ENCODE measurements at regions not wholly inside any gene's neighbourhood (a gene's known extent, or its start where the extent isn't known, plus 50 kb on each side); places are given as distances from the start of the nearest gene placed in this dataset.
"Not testable (repeated sequence)": the region's sequence is repeated elsewhere in the genome, so short reads cannot be mapped to it uniquely, and the experiment has no call there.

DNA sequence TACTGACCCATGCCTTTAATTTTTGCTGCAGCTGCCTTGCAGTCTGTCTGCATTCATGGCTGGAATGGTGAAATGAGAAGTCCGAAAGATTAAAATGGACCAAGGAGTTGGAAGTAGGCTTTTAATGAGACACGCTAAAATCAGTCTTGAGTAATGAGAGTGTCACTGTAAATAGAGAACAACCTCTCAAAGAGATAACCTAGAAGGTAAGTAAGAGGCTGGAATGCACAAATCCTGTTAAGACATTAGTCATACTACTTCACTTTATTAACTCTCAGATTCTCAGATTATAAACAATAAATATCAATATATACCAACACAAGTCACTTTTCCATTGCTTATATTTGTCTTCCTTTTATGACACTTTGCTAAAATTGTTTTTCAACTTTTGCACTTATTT is 880.6 kb upstream of the C9orf72 start:
- Histone ChIP-seq H3K9me3 (ENCODE audit: control insufficient read depth in 3 of 3, low read length in 3 of 3) (no peaks in the 10 kb centered on the region), H3K27ac (ENCODE audit: low read depth, low read length) (no peak overlapping the region), H3K27me3 (ENCODE audit: control insufficient read depth in 3 of 3, insufficient read depth in 3 of 3, low read length in 3 of 3) (no peaks in the 10 kb centered on the region), H3K36me3 (ENCODE audit: control insufficient read depth in 3 of 3, insufficient read depth in 3 of 3, low read length in 3 of 3) (no peaks in the 10 kb centered on the region), H3K4me3 (ENCODE audit: low read length in 3 of 3) (no peak overlapping the region), H3K9ac (ENCODE audit: low read depth in 1 of 3, low read length in 3 of 3) (no peak overlapping the region), H3K4me1 (ENCODE audit: control insufficient read depth in 3 of 3, insufficient read depth in 3 of 3, low read length in 3 of 3) (no peaks in the 10 kb centered on the region)

DNA sequence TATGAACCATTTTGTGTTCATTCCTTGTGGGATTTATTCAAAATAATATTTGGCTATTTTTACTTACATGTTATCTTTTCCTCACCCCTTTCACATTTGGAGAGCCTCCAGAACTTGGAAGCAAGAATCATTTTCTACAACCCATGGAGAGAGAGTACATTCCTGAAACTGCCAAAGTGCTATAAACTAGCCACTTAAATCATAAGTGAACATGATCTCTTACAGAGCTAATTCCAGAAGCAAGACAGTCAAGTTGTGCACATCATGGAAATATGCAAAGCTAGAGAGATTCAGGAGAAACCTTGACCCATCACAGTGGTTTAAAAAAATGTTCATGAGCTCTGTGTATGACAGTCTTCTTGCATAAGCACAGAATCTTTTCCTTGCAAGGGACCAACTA is 883.6 kb upstream of the C9orf72 start:
- Histone ChIP-seq H3K9me3 (ENCODE audit: control insufficient read depth in 3 of 3, low read length in 3 of 3) (no peaks in the 10 kb centered on the region), H3K27ac (ENCODE audit: low read depth, low read length) (no peak overlapping the region), H3K27me3 (ENCODE audit: control insufficient read depth in 3 of 3, insufficient read depth in 3 of 3, low read length in 3 of 3) (no peaks in the 10 kb centered on the region), H3K4me3 (ENCODE audit: low read length in 3 of 3) (no peak overlapping the region), H3K36me3 (ENCODE audit: control insufficient read depth in 3 of 3, insufficient read depth in 3 of 3, low read length in 3 of 3) (no peaks in the 10 kb centered on the region), H3K9ac (ENCODE audit: low read depth in 1 of 3, low read length in 3 of 3) (no peak overlapping the region), H3K4me1 (ENCODE audit: control insufficient read depth in 3 of 3, insufficient read depth in 3 of 3, low read length in 3 of 3) (no peaks in the 10 kb centered on the region)

DNA sequence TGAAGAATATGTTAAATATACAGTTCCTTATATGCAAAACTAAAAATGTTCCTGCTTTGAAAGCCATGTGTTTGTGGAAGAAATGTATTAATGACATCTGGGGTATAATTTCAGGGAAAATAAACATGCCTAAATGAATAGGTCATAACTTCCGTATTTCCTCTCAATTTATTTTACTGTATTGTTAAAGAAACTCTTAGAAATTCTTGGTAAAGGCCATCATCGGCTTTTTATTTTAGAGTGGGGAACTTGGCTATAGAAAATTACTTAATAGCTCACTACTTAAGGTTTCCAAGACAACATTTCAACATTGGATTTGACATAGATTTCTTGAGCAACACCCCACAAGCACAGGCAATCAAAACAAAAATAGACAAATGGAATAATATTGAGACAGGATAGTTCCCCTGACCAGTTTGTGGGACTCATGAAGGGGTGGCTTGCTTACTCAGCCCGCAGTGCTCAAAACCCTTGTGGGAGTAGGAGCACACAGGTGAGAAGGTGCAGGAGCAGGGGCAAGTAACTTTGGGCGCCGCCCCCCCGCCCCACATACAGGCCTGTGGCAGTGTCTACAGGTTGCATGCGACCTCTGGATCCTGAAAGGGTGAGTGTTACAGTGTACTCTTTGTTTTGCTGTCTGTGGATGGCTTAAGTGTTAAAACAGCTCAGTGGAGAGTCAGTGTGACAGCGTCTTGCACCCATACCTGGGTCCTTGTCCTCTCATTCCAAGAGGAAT is 891.4 kb upstream of the C9orf72 start:
- H3K27me3 ChIP-seq (ENCODE audit: control insufficient read depth in 3 of 3, insufficient read depth in 3 of 3, low read length in 3 of 3), result no peaks in the 10 kb centered on the region
- peaks cover 0 to 6% (median 0%) of the 10 kb centered on the region in 3 donors for H3K9me3 ChIP-seq (ENCODE audit: control insufficient read depth in 3 of 3, low read length in 3 of 3)
- H3K36me3 ChIP-seq (ENCODE audit: control insufficient read depth in 3 of 3, insufficient read depth in 3 of 3, low read length in 3 of 3), result no peaks in the 10 kb centered on the region
- H3K27ac ChIP-seq (ENCODE audit: low read depth, low read length), result no peak overlapping the region
- H3K9ac ChIP-seq (ENCODE audit: low read depth in 1 of 3, low read length in 3 of 3), result no peak overlapping the region
- H3K4me3 ChIP-seq (ENCODE audit: low read length in 3 of 3), result no peak overlapping the region
- H3K4me1 ChIP-seq (ENCODE audit: control insufficient read depth in 3 of 3, insufficient read depth in 3 of 3, low read length in 3 of 3), result no peaks in the 10 kb centered on the region

DNA sequence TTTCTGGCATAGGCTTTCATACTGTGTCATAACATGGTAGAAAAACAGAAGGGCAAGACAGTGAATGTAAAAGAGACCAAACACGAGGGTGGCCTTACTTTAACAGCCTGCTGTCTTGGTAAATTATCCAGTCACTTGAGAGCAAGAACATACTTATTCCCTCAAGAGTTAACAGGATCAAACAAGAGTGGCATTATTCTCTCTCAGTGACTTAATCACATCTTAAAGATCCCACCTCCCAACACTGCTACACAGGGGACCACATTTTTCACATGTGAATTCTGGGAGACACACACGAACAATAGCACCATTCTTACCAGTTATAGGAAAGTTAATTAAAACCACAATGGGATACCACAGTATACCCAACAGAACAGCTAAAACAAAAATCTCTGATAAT is 898.0 kb upstream of the C9orf72 start:
- Histone ChIP-seq H3K27me3 (ENCODE audit: control insufficient read depth in 3 of 3, insufficient read depth in 3 of 3, low read length in 3 of 3) (no peaks in the 10 kb centered on the region), H3K9ac (ENCODE audit: low read depth in 1 of 3, low read length in 3 of 3) (no peak overlapping the region), H3K4me1 (ENCODE audit: control insufficient read depth in 3 of 3, insufficient read depth in 3 of 3, low read length in 3 of 3) (no peaks in the 10 kb centered on the region), H3K9me3 (ENCODE audit: control insufficient read depth in 3 of 3, low read length in 3 of 3) (peaks cover 0 to 9% (median 0%) of the 10 kb centered on the region in 3 donors), H3K4me3 (ENCODE audit: low read length in 3 of 3) (no peak overlapping the region), H3K36me3 (ENCODE audit: control insufficient read depth in 3 of 3, insufficient read depth in 3 of 3, low read length in 3 of 3) (no peaks in the 10 kb centered on the region), H3K27ac (ENCODE audit: low read depth, low read length) (no peak overlapping the region)

DNA sequence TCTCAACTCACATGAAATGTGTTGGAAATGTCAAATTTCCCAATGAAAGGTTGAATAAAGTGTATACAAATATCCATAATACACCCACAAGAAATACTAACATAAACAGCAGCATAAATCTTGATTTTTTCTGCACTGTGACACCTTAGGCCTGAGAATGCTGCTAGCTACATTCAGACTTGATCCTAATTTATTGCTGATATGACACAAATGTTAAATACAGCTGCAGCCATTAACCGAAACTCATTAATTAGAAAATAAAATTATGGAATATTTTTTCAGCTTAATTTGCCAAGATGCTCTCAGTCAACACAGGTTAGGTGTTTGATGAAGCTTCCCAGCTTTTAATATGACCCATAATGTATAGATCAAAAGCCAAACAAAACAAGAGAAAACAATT is 914.3 kb upstream of the C9orf72 start:
- Histone ChIP-seq H3K4me1 (ENCODE audit: control insufficient read depth in 3 of 3, insufficient read depth in 3 of 3, low read length in 3 of 3) (no peaks in the 10 kb centered on the region), H3K9ac (ENCODE audit: low read depth in 1 of 3, low read length in 3 of 3) (no peak overlapping the region), H3K4me3 (ENCODE audit: low read length in 3 of 3) (no peak overlapping the region), H3K27ac (ENCODE audit: low read depth, low read length) (no peak overlapping the region), H3K36me3 (ENCODE audit: control insufficient read depth in 3 of 3, insufficient read depth in 3 of 3, low read length in 3 of 3) (no peaks in the 10 kb centered on the region), H3K9me3 (ENCODE audit: control insufficient read depth in 3 of 3, low read length in 3 of 3) (no peaks in the 10 kb centered on the region), H3K27me3 (ENCODE audit: control insufficient read depth in 3 of 3, insufficient read depth in 3 of 3, low read length in 3 of 3) (no peaks in the 10 kb centered on the region)

DNA sequence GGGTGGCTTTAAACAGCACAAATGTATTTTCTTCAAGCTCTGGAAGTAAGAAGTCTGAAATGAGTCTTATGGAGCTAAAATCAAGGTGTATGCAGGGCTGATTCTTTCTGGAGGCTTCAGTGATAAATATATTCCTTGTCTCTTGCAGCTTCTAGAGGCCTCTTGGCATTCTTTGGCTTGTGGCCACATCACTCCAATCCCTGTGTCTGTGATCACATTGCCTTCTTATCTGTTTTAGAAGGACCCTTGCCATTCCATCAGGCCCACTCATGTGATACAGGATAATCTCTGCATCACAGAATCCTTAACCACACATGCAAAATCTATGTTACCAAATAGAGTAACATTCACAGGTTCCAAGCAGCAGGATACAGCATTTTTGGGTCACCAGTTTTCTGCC is 917.8 kb upstream of the C9orf72 start:
- no peak overlapping the region for H3K9ac ChIP-seq (ENCODE audit: low read depth in 1 of 3, low read length in 3 of 3)
- H3K27ac ChIP-seq (ENCODE audit: low read depth, low read length), result no peak overlapping the region
- no peaks in the 10 kb centered on the region for H3K36me3 ChIP-seq (ENCODE audit: control insufficient read depth in 3 of 3, insufficient read depth in 3 of 3, low read length in 3 of 3)
- H3K4me3 ChIP-seq (ENCODE audit: low read length in 3 of 3), result no peak overlapping the region
- H3K27me3 ChIP-seq (ENCODE audit: control insufficient read depth in 3 of 3, insufficient read depth in 3 of 3, low read length in 3 of 3), result no peaks in the 10 kb centered on the region
- H3K9me3 ChIP-seq (ENCODE audit: control insufficient read depth in 3 of 3, low read length in 3 of 3), result no peaks in the 10 kb centered on the region
- H3K4me1 ChIP-seq (ENCODE audit: control insufficient read depth in 3 of 3, insufficient read depth in 3 of 3, low read length in 3 of 3), result no peaks in the 10 kb centered on the region

DNA sequence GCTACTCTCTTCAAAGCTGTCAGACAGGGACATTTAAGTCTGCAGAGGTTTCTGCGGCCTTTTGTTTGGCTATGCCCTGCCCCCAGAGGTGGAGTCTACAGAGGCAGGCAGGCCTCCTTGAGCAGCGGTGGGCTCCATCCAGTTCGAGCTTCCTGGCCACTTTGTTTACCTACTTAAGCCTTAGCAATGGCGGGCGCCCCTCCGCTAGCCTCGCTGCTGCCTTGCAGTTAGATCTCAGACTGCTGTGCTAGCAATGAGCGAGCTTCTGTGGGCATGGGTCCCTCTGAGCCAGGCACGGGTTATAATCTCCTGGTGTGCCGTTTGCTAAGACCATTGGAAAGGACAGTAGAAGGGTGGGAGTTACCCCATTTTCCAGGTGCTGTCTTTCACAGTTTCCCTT is 924.9 kb upstream of the C9orf72 start:
- not testable (repeated sequence) for H3K36me3 ChIP-seq (ENCODE audit: control insufficient read depth in 3 of 3, insufficient read depth in 3 of 3, low read length in 3 of 3); H3K4me3 ChIP-seq (ENCODE audit: low read length in 3 of 3); H3K9me3 ChIP-seq (ENCODE audit: control insufficient read depth in 3 of 3, low read length in 3 of 3); H3K27ac ChIP-seq (ENCODE audit: low read depth, low read length); H3K27me3 ChIP-seq (ENCODE audit: control insufficient read depth in 3 of 3, insufficient read depth in 3 of 3, low read length in 3 of 3); H3K9ac ChIP-seq (ENCODE audit: low read depth in 1 of 3, low read length in 3 of 3); H3K4me1 ChIP-seq (ENCODE audit: control insufficient read depth in 3 of 3, insufficient read depth in 3 of 3, low read length in 3 of 3)

DNA sequence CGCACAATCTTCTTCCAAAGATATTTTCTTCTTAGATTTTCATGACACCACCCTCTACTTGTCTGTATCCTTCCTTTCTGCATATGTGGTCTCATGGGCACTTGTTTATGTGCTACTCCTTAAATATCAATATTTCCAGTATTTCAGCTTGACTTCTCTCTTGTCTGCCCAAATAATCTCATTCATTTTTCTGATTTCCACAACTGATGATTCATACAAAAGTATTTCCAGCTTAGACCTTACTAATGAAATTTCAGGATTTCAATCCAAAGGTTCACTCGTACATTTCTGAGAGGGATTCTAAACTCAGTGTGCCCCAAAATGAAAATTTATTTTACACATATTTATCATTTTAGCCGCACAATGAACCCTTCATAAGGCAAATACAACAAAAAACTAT is 928.9 kb upstream of the C9orf72 start:
- H3K4me3 ChIP-seq (ENCODE audit: low read length in 3 of 3), result no peak overlapping the region
- H3K9me3 ChIP-seq (ENCODE audit: control insufficient read depth in 3 of 3, low read length in 3 of 3), result no peaks in the 10 kb centered on the region
- no peak overlapping the region for H3K27ac ChIP-seq (ENCODE audit: low read depth, low read length)
- H3K36me3 ChIP-seq (ENCODE audit: control insufficient read depth in 3 of 3, insufficient read depth in 3 of 3, low read length in 3 of 3), result no peaks in the 10 kb centered on the region
- no peaks in the 10 kb centered on the region for H3K27me3 ChIP-seq (ENCODE audit: control insufficient read depth in 3 of 3, insufficient read depth in 3 of 3, low read length in 3 of 3)
- no peak overlapping the region for H3K9ac ChIP-seq (ENCODE audit: low read depth in 1 of 3, low read length in 3 of 3)
- H3K4me1 ChIP-seq (ENCODE audit: control insufficient read depth in 3 of 3, insufficient read depth in 3 of 3, low read length in 3 of 3), result no peaks in the 10 kb centered on the region

DNA sequence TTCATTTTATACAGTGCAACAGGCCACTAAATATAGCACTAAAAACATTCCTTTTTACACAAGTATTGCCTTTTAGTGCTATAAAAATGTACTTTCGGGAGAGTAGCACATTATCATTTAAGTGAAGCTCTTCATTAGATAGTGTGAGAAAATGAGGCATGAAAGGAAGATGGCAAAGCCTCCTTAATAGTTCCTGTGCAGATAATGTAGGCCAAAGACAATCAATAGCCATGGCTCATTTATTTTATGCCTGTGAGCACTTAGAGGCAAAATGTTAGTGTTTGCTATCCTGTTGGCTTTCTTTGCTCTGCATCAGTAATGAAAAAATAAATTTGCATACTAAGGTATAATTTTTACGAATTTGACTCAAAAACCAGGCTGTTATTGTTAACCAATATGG is 929.5 kb upstream of the C9orf72 start:
- H3K9me3 ChIP-seq (ENCODE audit: control insufficient read depth in 3 of 3, low read length in 3 of 3), result no peaks in the 10 kb centered on the region
- no peaks in the 10 kb centered on the region for H3K36me3 ChIP-seq (ENCODE audit: control insufficient read depth in 3 of 3, insufficient read depth in 3 of 3, low read length in 3 of 3)
- H3K27me3 ChIP-seq (ENCODE audit: control insufficient read depth in 3 of 3, insufficient read depth in 3 of 3, low read length in 3 of 3), result no peaks in the 10 kb centered on the region
- H3K9ac ChIP-seq (ENCODE audit: low read depth in 1 of 3, low read length in 3 of 3), result no peak overlapping the region
- H3K27ac ChIP-seq (ENCODE audit: low read depth, low read length), result no peak overlapping the region
- no peaks in the 10 kb centered on the region for H3K4me1 ChIP-seq (ENCODE audit: control insufficient read depth in 3 of 3, insufficient read depth in 3 of 3, low read length in 3 of 3)
- H3K4me3 ChIP-seq (ENCODE audit: low read length in 3 of 3), result no peak overlapping the region

DNA sequence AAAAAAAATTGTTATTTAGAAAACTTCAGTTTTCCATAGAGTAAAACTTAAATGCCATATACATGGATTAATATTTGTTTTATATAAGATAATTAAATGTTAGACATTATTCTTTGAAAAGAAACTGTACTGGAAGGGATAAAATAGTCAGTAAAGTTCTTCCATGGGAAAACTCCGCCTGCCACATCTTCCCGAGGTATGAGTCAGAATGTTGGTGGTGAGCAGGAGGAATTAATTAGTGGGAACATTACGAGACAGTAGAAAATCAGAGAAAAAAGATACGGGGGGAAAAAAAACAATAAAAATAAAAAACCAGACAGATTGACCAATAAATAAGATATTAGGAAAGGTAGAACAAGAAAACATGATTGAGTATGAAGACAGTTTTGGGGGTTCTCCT is 930.3 kb upstream of the C9orf72 start:
- no peak overlapping the region for H3K9ac ChIP-seq (ENCODE audit: low read depth in 1 of 3, low read length in 3 of 3)
- no peaks in the 10 kb centered on the region for H3K27me3 ChIP-seq (ENCODE audit: control insufficient read depth in 3 of 3, insufficient read depth in 3 of 3, low read length in 3 of 3)
- H3K4me1 ChIP-seq (ENCODE audit: control insufficient read depth in 3 of 3, insufficient read depth in 3 of 3, low read length in 3 of 3), result no peaks in the 10 kb centered on the region
- H3K36me3 ChIP-seq (ENCODE audit: control insufficient read depth in 3 of 3, insufficient read depth in 3 of 3, low read length in 3 of 3), result no peaks in the 10 kb centered on the region
- no peak overlapping the region for H3K4me3 ChIP-seq (ENCODE audit: low read length in 3 of 3)
- H3K9me3 ChIP-seq (ENCODE audit: control insufficient read depth in 3 of 3, low read length in 3 of 3), result no peaks in the 10 kb centered on the region
- H3K27ac ChIP-seq (ENCODE audit: low read depth, low read length), result no peak overlapping the region

Measured in skeletal muscle tissue (tissue), 3 donors.